ENCODE measurements at regions not wholly inside any gene's neighbourhood (a gene's known extent, or its start where the extent isn't known, plus 50 kb on each side); places are given as distances from the start of the nearest gene placed in this dataset.
"Not testable (repeated sequence)": the region's sequence is repeated elsewhere in the genome, so short reads cannot be mapped to it uniquely, and the experiment has no call there.

DNA sequence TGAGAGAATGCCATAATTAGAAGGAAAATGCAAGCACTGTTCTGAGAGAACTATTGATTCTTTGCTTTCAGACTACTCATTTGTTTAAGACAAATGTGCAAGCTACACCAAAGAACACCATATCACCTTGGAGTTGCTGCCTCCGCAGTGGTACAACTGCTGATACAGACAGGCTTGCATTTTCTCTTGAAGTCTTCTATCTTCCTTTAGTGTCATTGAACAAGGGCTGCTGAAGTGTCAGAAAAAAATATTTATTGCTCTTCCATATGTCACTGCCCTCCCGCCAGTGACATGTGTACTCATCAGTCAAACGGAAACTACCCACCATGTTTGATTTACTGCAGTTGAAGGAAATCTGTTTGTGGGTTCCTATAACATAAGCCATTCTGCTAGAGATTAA lies 318.3 kb upstream of the MAGEB18 start:
- no peak for DNase-seq (ENCODE audit: low read depth, low spot score)

- no peak for DNase-seq (ENCODE audit: low read depth, low spot score)
Measured at GRCh38 chrX:25851141-25851540, 287.0 kb upstream of the MAGEB18 start.

DNA sequence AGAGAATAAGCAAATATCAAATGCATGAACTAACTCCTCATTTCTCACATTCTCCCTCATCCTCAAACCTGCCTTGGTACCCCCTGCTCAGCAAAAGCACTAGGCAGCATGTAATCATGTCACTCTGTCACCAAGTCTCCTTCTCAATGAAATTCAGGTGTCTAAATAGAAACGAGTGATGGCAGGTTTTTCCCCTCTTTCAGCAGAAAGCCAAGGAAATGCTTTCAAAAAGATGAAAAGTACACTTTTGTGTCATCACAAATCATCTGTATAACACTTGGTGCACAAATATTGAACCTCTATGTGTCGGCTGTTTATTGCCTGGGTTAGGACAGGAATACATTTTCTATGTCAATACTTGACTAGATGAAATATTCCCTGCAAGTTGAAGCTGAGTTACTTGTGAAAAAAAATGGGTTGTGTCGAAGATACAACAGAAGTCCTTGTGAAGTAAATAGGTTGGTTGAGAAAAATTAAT lies 285.1 kb upstream of the MAGEB18 start:
- DNase-seq (ENCODE audit: low read depth, low spot score): no peak

DNA sequence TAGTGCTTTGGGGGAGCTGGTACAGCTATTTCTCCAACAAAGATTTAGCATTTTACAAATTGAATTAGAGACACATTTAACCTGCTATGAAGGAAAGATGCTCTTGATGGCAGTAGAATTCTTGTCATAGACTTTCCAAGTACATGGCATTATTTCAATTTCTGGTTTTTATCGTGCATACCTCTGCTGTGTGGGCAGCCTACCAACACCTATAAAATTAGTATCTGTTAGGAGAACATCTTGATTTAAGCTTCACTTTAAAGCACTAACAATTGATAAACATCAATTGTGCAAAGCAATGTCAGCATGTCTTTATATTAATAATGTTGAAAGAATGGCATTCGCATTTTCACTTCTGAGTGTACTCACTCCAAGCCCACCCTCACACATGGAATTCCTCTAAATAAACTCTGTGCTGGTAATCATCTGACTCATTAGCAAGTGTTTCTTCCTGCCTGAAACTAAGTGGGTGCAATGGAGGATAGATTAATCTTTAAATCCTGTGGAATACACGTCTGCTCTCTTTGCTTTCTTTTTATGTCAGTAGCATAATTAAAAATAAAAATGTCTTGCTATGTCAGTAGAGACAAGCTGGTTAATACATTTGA lies 279.8 kb upstream of the MAGEB18 start:
- no peak for DNase-seq (ENCODE audit: low read depth, low spot score)

DNA sequence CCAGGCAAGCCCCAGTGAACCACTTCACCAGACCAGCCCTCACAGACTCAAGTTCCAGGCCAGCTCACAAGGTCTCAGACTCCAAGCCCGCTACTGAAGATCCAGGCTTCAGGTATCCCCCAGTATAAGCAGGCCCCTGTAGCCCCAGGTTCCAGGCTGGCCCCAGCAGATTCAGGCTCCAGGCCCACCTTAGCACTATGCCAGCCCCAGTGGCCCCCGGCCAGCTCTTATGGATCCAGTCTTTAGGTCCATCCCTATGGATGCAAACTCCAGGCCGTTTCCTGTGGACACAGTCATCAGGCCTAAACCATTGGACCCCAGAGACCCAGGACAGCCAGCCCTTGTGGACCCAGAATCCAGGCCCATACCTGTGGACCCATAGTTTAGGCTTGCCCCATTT lies 277.8 kb upstream of the MAGEB18 start:
- no peak for DNase-seq (ENCODE audit: low read depth, low spot score)

DNA sequence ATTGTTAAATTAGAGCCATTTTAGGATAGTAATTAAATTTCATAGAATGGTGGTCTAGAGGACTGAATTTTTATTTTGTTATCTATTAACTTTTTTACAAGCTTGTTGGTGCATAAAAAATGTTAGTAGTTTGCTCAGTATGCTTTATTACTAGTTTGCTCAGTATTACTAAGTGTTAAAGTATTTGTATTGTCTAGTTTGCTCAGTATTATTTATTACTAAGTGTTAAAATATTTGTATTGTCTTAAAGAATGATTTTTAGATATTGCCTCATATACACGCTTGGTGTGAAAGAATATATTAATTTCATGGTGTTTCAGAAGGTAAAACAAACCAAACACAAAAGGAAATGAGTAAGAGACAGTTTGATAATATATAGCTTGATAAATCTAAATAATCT lies 268.4 kb upstream of the MAGEB18 start:
- DNase-seq (ENCODE audit: low read depth, low spot score): no peak

DNA sequence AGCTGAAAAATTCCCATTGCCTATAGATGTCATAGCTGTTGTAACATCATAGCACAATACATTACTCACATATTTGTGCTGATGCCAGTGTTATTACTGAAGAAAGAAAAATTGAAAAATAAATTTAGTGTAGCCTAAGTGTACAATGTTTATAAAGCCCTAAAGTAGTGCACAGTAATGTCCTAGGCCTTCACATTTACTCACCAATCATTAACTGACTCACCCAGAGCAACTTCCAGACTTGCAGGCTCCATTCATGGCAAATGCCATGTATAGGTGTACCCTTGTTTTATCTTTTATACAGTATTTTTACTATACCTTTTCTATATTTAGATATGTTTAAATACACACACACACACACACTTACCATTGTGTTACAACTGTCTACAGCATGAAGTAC lies 265.4 kb upstream of the MAGEB18 start:
- no peak for DNase-seq (ENCODE audit: low read depth, low spot score)

DNA sequence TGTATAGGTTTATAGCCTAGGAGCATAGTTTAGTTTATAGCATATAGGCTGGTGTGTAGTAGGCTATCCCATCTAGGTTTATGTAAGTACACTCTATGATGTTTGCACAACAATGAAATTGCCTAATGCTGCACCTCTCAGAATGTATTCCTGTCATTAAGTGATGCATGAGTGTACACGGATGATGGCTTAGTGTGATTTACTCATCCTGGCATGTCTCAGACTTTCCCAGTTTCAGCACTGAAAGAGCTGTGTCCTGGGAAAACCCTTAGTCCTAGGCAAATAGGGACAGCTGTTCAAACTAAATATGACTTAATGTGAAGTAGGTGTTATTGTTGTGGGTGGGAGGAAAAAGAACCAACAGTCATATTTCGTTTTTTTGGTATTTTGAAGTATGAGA lies 264.9 kb upstream of the MAGEB18 start:
- DNase-seq (ENCODE audit: low read depth, low spot score): no peak

DNA sequence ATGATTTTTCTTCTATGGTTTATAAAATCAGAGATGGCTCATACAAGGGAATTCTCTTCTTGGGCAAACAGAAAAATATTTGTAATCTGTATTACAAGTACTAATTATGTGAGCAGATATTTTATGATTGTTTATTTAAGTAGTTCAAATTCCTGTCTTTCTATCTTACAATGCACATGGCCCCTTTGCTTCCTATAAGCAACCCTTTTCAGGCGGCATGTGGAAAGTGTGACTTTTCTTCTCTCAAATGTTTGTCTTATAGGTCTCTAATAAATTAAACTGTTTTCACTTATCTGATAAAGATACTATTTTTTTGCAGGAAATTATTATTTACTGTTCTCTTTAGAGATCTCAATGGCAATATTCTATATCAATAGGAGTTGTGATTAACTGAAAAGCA lies 259.3 kb upstream of the MAGEB18 start:
- no peak for DNase-seq (ENCODE audit: low read depth, low spot score)

DNA sequence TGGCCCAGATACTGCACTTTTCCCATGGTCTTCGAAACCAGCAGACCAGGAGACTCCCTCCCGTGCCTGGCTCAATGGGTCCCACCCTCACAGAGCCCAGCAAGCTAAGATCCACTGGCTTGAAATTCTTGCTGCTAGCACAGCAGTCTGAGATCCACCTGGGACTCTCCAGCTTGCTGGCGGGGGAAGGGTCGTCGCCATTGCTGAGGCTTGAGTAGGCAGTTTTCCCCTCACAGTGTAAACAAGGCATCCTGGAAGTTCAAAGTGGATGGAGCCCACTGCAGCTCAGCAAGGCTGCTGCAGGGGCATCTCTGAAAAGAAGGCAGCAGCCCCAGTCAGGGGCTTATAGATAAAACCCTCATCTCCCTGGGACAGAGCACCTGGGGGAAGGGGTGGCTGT lies 255.6 kb upstream of the MAGEB18 start:
- not testable (repeated sequence) for DNase-seq (ENCODE audit: low read depth, low spot score)

GRCh38 chrX:25897758-25898157 lies 240.4 kb upstream of the MAGEB18 start:
- no peak for DNase-seq (ENCODE audit: low read depth, low spot score)

- DNase-seq (ENCODE audit: low read depth, low spot score): not testable (repeated sequence)
Measured at GRCh38 chrX:25905728-25906127, 232.4 kb upstream of the MAGEB18 start.

DNA sequence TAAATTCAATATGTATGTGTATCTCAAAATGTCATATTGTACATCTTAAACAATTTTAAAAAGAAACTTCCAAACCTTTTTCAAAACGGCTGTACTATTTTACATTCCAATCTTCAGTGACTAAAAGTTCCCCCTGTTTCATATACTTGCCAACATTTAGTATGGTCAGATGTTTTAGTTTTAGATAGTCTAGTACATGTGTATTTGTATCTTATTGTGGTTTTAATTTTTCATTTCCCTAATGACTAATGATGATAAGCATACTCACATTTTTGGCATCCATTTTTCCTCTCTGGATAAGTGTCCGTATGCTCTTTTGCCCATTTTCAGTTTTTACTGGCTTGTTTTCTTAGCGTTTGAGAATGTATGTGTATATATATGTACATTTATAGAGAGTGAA lies 212.2 kb upstream of the MAGEB18 start:
- no peak for DNase-seq (ENCODE audit: low read depth, low spot score)

DNA sequence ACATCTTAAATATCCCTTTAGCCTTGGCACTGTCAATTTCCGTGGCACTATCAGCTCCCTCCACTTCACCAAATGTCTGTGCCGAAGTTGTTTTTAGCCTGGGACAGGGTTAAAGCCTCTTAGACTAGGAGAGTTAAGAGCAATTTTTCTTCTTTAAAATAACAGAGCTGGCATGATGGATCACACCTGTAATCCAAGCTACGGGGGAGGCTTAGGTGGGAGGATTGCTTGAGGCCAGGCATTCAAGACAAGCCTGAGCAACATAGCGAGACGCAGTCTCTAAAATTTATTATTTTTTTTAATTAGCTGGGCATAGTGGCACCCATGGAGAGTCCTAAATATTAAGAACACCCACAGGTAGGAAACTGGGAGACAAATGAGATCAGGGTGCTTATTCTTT lies 209.8 kb upstream of the MAGEB18 start:
- DNase-seq (ENCODE audit: low read depth, low spot score): no peak

GRCh38 chrX:25941087-25941486 lies 197.1 kb upstream of the MAGEB18 start:
- no peak for DNase-seq (ENCODE audit: low read depth, low spot score)

GRCh38 chrX:25941559-25942250 lies 196.4 kb upstream of the MAGEB18 start:
- DNase-seq (ENCODE audit: low read depth, low spot score): no peak

GRCh38 chrX:25968920-25969319 lies 169.2 kb upstream of the MAGEB18 start:
- no peak for DNase-seq (ENCODE audit: low read depth, low spot score)

DNA sequence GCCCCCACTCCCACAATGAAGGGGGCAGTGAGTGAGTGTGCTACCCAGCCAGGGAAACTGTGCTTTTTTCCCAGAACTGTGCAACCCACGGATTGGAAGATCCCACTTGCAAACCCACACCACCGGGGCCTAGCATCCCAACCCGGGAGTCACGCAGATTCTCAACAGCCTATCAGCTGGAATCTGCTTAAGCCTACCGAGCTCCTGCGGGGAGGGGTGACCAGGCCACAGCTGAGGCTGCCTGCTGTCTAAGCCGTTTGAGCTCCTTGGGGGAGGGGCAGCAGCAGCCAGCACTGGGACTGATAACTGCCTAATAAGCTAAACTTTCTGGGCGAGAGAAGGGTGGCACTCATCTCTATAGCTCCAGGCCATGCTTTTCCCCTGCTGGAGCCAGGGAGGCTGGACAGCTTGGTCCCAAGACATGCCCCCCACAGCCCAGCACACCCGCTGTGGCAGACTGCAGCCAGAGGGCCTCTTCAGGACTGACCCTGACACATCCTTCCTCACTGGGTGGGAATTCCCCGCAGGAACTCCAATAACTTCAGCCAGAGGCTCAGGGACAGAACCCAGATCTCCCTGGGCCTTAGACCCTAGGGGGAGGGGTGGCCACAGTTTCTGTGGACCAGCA lies 161.3 kb upstream of the MAGEB18 start:
- DNase-seq (ENCODE audit: low read depth, low spot score): no peak

- DNase-seq (ENCODE audit: low read depth, low spot score): no peak
Measured at GRCh38 chrX:25998687-25999086, 139.5 kb upstream of the MAGEB18 start.

DNA sequence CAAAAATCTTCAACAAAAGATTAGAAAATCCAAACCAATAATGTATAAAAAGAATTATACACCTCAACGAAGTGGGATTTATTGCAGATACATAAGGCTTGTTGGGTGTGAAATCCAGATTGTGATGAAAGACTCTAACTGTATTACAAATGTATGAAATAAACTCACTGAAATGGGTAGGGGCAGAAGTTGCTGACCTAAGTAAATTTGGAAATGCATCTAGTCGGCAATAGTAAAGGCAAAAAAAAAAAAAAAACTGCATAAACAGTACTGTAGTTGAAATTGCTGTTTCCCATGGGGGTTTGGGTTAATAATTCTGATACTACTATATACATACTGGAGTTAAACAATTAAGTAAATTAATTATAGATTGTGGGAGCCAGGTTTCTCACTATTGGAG lies 130.7 kb upstream of the MAGEB18 start:
- DNase-seq (ENCODE audit: low read depth, low spot score): no peak

DNA sequence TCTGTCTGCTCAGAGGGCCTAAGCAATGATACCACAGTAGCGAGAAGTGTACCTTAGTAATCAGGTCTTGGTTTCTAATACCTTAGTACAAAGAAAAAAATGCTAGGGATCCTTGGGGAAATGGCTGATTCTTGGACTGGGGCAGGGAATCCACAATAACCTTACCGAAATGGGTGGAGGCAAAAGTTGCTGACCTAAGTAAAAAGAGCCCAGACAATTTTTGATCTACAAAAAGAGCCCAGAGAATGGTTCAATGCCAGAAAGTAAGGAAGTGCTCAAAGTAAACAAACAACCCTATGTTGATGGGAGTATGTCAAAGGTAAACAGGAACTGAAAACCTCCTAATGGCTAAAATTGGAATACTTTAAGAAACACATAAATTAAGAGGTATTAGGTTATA lies 130.1 kb upstream of the MAGEB18 start:
- no peak for DNase-seq (ENCODE audit: low read depth, low spot score)

- DNase-seq (ENCODE audit: low read depth, low spot score): no peak
Measured at GRCh38 chrX:26008691-26009090, 129.5 kb upstream of the MAGEB18 start.

GRCh38 chrX:26019386-26019785 lies 118.8 kb upstream of the MAGEB18 start:
- no peak for DNase-seq (ENCODE audit: low read depth, low spot score)
